ENCODE measurements at regions not wholly inside any gene's neighbourhood (a gene's known extent, or its start where the extent isn't known, plus 50 kb on each side); places are given as distances from the start of the nearest gene placed in this dataset.

DNA sequence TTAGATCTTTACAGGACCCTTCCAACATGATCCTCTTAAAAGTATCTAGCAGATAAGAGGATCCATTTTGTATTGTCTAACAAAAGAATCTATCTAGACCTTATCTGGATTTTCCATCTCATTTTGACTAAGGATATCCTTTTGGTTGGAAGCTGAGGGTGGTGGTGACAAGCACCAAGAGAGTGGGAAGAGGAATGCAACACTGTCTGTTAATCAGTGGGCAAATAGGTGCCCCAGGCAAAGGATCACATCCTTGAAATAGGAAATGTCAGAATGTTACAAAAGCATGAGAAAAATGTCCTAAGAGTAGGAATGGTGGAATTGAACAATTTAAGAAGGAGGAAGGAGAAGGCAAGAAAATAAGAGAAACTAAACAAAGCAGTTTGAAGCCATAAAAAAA, 420.7 kb upstream of the CNTN3 start:
- CTCF ChIA-PET: no interaction called here
- no peak overlapping the region for H3K4me2 ChIP-seq (replicated peaks; ENCODE audit: low read depth, low read length, poor library complexity, severe bottlenecking)
- H3K79me2 ChIP-seq (ENCODE audit: control insufficient read depth, insufficient read depth, low read length): no peaks in the 10 kb centered on the region
- no peaks in the 10 kb centered on the region for H3K27me3 ChIP-seq (replicated peaks in 1 of 4; ENCODE audit: control extremely low read depth in 1 of 4, control insufficient read depth in 3 of 4, insufficient read depth in 4 of 4, low read length in 3 of 4)
- POLR2A ChIA-PET: no interaction called here
- ATAC-seq (ENCODE audit: low read depth): no peak
- Mint-ChIP-seq H3K27me3 (no peaks in the 10 kb centered on the region), H3K9me3 (ENCODE audit: insufficient read depth) (peaks cover 3% of the 10 kb centered on the region), H3K4me1 (no peaks in the 10 kb centered on the region), H3K4me3 (no peak overlapping the region), H3K27ac (no peak overlapping the region)
- no peak overlapping the region for H3K4me3 ChIP-seq (ENCODE audit: control extremely low read depth in 1 of 5, extremely low read depth in 1 of 5, insufficient read depth in 1 of 5, low read depth in 2 of 5, low read length in 4 of 5)
- intact Hi-C loops (cut with micrococcal nuclease): no loop called here
- H3K9ac ChIP-seq (ENCODE audit: low read length): no peak overlapping the region
- no peaks in the 10 kb centered on the region for H3K36me3 ChIP-seq (replicated peaks in 1 of 2; ENCODE audit: control extremely low read depth in 1 of 2, control insufficient read depth in 1 of 2, extremely low read depth in 1 of 2, insufficient read depth in 2 of 2, low read length in 1 of 2)
- H3K27ac ChIP-seq (ENCODE audit: low read length in 2 of 2): no peak overlapping the region
- no peaks in the 10 kb centered on the region for H4K20me1 ChIP-seq (ENCODE audit: control insufficient read depth, insufficient read depth, low read length, poor library complexity, severe bottlenecking)
- H3K4me1 ChIP-seq (ENCODE audit: control insufficient read depth in 2 of 2, insufficient read depth in 2 of 2, low read length in 2 of 2): no peaks in the 10 kb centered on the region
- DNase-seq: no peak
- H2AFZ ChIP-seq (ENCODE audit: insufficient read depth, low read depth, low read length, poor library complexity, severe bottlenecking): no peak overlapping the region
- TF ChIP-seq, protein P1, sequence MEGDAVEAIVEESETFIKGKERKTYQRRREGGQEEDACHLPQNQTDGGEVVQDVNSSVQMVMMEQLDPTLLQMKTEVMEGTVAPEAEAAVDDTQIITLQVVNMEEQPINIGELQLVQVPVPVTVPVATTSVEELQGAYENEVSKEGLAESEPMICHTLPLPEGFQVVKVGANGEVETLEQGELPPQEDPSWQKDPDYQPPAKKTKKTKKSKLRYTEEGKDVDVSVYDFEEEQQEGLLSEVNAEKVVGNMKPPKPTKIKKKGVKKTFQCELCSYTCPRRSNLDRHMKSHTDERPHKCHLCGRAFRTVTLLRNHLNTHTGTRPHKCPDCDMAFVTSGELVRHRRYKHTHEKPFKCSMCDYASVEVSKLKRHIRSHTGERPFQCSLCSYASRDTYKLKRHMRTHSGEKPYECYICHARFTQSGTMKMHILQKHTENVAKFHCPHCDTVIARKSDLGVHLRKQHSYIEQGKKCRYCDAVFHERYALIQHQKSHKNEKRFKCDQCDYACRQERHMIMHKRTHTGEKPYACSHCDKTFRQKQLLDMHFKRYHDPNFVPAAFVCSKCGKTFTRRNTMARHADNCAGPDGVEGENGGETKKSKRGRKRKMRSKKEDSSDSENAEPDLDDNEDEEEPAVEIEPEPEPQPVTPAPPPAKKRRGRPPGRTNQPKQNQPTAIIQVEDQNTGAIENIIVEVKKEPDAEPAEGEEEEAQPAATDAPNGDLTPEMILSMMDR (IDR thresholded peaks at IDR 0.05): no peak
- no peak for TF ChIP-seq EZH2 (IDR thresholded peaks at IDR 0.05; ENCODE audit: borderline replicate concordance, insufficient read depth, low read depth, low read length, poor library complexity, severe bottlenecking)
- no peaks in the 10 kb centered on the region for H3K9me3 ChIP-seq (ENCODE audit: control extremely low read depth in 1 of 3, control insufficient read depth in 2 of 3, insufficient read depth in 1 of 3, low read length in 2 of 3)

DNA sequence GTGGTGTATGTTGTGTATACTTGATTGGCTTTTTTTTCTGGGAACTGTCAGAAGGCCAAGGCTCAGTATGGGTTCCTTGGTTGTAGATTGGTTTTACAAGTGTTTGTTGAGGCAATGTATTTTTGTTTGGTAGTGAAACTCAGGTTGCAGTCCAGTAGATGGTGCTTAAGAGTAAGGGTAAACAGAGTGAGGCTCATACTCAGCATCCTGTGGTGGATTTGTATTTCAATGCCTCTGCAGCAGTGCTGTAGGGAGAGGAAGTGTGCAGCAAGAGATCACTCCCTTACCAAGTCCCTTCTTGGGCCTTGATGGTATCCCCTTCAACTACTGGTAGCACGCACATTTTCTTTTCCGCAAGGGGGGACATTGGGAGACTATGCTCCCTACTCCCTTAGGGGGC, 428.5 kb upstream of the CNTN3 start:
- intact Hi-C loops (cut with micrococcal nuclease): no loop called here
- no peaks in the 10 kb centered on the region for H3K36me3 ChIP-seq (replicated peaks in 1 of 2; ENCODE audit: control extremely low read depth in 1 of 2, control insufficient read depth in 1 of 2, extremely low read depth in 1 of 2, insufficient read depth in 2 of 2, low read length in 1 of 2)
- H3K9ac ChIP-seq (ENCODE audit: low read length): no peak overlapping the region
- TF ChIP-seq EZH2 (IDR thresholded peaks at IDR 0.05; ENCODE audit: borderline replicate concordance, insufficient read depth, low read depth, low read length, poor library complexity, severe bottlenecking): no peak
- TF ChIP-seq, protein P1 (IDR thresholded peaks at IDR 0.05): no peak
- no peak for ATAC-seq (ENCODE audit: low read depth)
- no peaks in the 10 kb centered on the region for H3K79me2 ChIP-seq (ENCODE audit: control insufficient read depth, insufficient read depth, low read length)
- H3K4me2 ChIP-seq (replicated peaks; ENCODE audit: low read depth, low read length, poor library complexity, severe bottlenecking): no peak overlapping the region
- Mint-ChIP-seq H3K27ac (no peak overlapping the region), H3K4me3 (no peak overlapping the region), H3K4me1 (no peaks in the 10 kb centered on the region), H3K27me3 (no peaks in the 10 kb centered on the region), H3K9me3 (ENCODE audit: insufficient read depth) (peaks cover 15% of the 10 kb centered on the region)
- no peaks in the 10 kb centered on the region for H4K20me1 ChIP-seq (ENCODE audit: control insufficient read depth, insufficient read depth, low read length, poor library complexity, severe bottlenecking)
- H3K4me3 ChIP-seq (ENCODE audit: control extremely low read depth in 1 of 5, extremely low read depth in 1 of 5, insufficient read depth in 1 of 5, low read depth in 2 of 5, low read length in 4 of 5): no peak overlapping the region
- H3K4me1 ChIP-seq (ENCODE audit: control insufficient read depth in 2 of 2, insufficient read depth in 2 of 2, low read length in 2 of 2): no peaks in the 10 kb centered on the region
- DNase-seq: no peak
- H3K9me3 ChIP-seq (ENCODE audit: control extremely low read depth in 1 of 3, control insufficient read depth in 2 of 3, insufficient read depth in 1 of 3, low read length in 2 of 3): peaks cover 1 to 14% (median 10%) of the 10 kb centered on the region in 3 donors
- no peak overlapping the region for H2AFZ ChIP-seq (ENCODE audit: insufficient read depth, low read depth, low read length, poor library complexity, severe bottlenecking)
- ChIA-PET POLR2A (no interaction called here), CTCF (no interaction called here)
- no peak overlapping the region for H3K27ac ChIP-seq (ENCODE audit: low read length in 2 of 2)
- no peaks in the 10 kb centered on the region for H3K27me3 ChIP-seq (replicated peaks in 1 of 4; ENCODE audit: control extremely low read depth in 1 of 4, control insufficient read depth in 3 of 4, insufficient read depth in 4 of 4, low read length in 3 of 4)
- no CpG with 5 or more reads among the region's 2 CpGs for WGBS (ENCODE audit: insufficient coverage)
